Esophagus squamous epithelium (tissue), 5 donors: ENCODE measurements at regions not wholly inside any gene's neighbourhood (a gene's known extent, or its start where the extent isn't known, plus 50 kb on each side); places are given as distances from the start of the nearest gene placed in this dataset.

Source experiments
- DNase-seq: peaks from one replicate; lab custom pipeline; 2025; lab: John Stamatoyannopoulos, UW
- H3K27ac ChIP-seq, 4 donors: fragments of 200-600 bp; sonication (generic); one replicate each; pipeline ENCODE4 v1.5.1; 2016 to 2019; ENCODE audit warnings: mild to moderate bottlenecking in 1 of 4
- H3K27me3 ChIP-seq, 4 donors: fragments of 200-600 bp; sonication (generic); 1 replicate in 3 of 4; 2 replicates in 1 of 4; pipeline versions ENCODE4 v1.5.1 to v1.6.0; 2017 to 2021; ENCODE audit warnings: antibody characterized with exemption in 1 of 4
- H3K36me3 ChIP-seq, 3 donors: fragments of 200-600 bp; sonication (generic); one replicate each; pipeline ENCODE4 v1.5.1; 2016 to 2019
- H3K4me1 ChIP-seq, 3 donors: fragments of 200-600 bp; sonication (generic); one replicate each; pipeline ENCODE4 v1.5.1; 2017 to 2019
- H3K4me3 ChIP-seq, 4 donors: fragments of 200-600 bp; sonication (generic); 1 replicate in 3 of 4; 2 replicates in 1 of 4; pipeline ENCODE4 v1.5.1; 2016 to 2019; ENCODE audit warnings: mild to moderate bottlenecking in 2 of 4, moderate library complexity in 1 of 4
- H3K9me3 ChIP-seq, 3 donors: fragments of 200-600 bp; sonication (generic); one replicate each; pipeline ENCODE4 v1.5.1; 2016 to 2019
- POLR2A ChIP-seq, 4 donors: fragments of 450-650 bp; IDR thresholded peaks; one replicate each; pipeline ENCODE4 v1.6.1; 2017; ENCODE audit warnings: antibody characterized with exemption in 4 of 4, mild to moderate bottlenecking in 4 of 4, moderate library complexity in 3 of 4
- WGBS, 2 donors: methylation state at CpG; one replicate each; pipeline ENCODE4 v1.1.5; 2018; 5-methylcytosine and 5-hydroxymethylcytosine counted together
- intact Hi-C: fragments of 100-400 bp; cut with DNase I; formaldehyde crosslinking; loops from one replicate; pipeline ENCODE4 v1.15.0; 2022
- TF ChIP-seq, protein P1 (sequence below), 6 experiments: fragments of 450-650 bp in 4 of 6; fragments of 200-600 bp in 2 of 6; sonication (generic) in 2 of 6; IDR thresholded peaks; one replicate each; pipeline ENCODE4 v1.5.1; 2016 to 2019; ENCODE audit warnings: antibody characterized with exemption in 6 of 6, mild to moderate bottlenecking in 4 of 6, moderate library complexity in 4 of 6
- donor health status: DM: yes; HTN: yes; CAD: no.

DNA sequence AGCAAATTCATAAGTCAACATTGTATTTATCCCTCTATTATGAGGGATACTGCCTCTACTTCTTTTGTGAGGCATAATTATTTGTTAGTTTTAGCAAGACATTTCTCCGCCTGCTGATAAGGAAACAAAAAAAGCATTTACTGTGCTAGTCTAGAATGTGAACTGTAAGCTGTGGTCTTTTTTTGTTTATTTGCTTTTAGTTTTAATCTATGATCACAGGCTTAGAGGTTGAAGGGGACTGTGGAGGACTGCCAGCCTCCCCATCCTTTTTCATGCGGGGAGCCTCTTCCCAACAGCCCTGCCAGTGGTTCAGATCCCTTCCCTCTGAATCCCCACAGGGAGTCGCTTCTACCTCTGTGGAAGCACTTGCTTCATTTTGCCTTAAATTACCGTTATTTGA is 331.0 kb upstream of the ROPN1 start:
- H3K4me1 ChIP-seq, result no peaks in the 10 kb centered on the region
- H3K27ac ChIP-seq, result no peak overlapping the region
- WGBS, 2 donors, result 54 to 69% methylated on average over 3 to 4 of the region's 4 CpGs
- TF ChIP-seq, protein P1, sequence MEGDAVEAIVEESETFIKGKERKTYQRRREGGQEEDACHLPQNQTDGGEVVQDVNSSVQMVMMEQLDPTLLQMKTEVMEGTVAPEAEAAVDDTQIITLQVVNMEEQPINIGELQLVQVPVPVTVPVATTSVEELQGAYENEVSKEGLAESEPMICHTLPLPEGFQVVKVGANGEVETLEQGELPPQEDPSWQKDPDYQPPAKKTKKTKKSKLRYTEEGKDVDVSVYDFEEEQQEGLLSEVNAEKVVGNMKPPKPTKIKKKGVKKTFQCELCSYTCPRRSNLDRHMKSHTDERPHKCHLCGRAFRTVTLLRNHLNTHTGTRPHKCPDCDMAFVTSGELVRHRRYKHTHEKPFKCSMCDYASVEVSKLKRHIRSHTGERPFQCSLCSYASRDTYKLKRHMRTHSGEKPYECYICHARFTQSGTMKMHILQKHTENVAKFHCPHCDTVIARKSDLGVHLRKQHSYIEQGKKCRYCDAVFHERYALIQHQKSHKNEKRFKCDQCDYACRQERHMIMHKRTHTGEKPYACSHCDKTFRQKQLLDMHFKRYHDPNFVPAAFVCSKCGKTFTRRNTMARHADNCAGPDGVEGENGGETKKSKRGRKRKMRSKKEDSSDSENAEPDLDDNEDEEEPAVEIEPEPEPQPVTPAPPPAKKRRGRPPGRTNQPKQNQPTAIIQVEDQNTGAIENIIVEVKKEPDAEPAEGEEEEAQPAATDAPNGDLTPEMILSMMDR (IDR thresholded peaks at IDR 0.05), result no peak
- TF ChIP-seq POLR2A (IDR thresholded peaks at IDR 0.05), result no peak
- H3K36me3 ChIP-seq, result no peaks in the 10 kb centered on the region
- no peak for DNase-seq
- intact Hi-C loops, result no loop called here
- H3K27me3 ChIP-seq, result peaks cover 0 to 4% (median 0%) of the 10 kb centered on the region in 4 donors
- no peaks in the 10 kb centered on the region for H3K9me3 ChIP-seq
- H3K4me3 ChIP-seq, result no peak overlapping the region

DNA sequence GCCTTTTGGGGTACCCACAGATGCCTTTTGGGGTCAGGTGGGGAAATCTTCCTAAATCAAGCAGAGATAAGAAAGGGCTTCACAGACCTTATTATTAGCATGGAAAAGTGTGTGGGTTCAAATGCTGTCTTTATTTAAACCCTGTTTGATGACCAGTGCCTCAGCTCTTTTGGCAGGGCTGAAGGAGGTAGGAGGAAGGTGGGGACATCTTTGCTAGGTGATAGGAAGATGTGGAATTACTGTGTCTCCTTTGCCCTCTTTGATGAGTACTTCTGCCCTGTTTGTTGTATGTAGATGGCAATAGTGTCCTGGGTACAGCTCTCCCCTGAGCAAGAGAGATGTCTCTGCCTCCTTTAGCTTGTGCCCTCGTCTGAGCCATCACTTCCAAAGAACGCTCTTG is 333.3 kb upstream of the ROPN1 start:
- peaks cover 0 to 4% (median 0%) of the 10 kb centered on the region in 4 donors for H3K27me3 ChIP-seq
- H3K36me3 ChIP-seq, result no peaks in the 10 kb centered on the region
- WGBS, 2 donors, result 67 to 80% methylated on average over 2 of the region's 2 CpGs
- TF ChIP-seq POLR2A (IDR thresholded peaks at IDR 0.05), result no peak
- TF ChIP-seq, protein P1 (IDR thresholded peaks at IDR 0.05), result no peak
- intact Hi-C loops, result no loop called here
- no peak overlapping the region for H3K4me3 ChIP-seq
- H3K4me1 ChIP-seq, result no peaks in the 10 kb centered on the region
- no peaks in the 10 kb centered on the region for H3K9me3 ChIP-seq
- H3K27ac ChIP-seq, result no peak overlapping the region
- no peak for DNase-seq

DNA sequence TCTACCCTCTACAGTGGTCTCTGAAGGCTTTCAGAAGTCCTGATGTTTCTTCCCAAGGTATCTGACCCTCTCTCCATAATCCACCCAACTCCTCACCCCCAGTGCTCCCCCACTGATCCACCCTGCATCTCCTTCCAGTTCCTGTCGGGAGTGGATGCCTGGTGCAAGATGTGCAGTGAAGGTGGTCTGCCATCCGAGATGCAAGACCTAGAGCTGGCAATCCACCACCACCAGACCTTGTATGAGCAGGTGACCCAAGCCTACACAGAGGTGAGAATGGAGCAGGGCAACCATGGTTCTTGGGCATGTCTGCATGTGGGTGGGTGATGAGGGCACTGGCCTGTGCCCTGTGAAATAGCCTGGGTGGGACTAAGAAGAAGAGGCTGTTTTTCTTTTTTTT is 337.8 kb upstream of the ROPN1 start:
- 88% methylated on average over 1 of the region's 2 CpGs; no CpG with 5 or more reads in 1 of the 2 donors for whole genome bisulfite sequencing, 2 donors
- peaks cover 0 to 4% (median 0%) of the 10 kb centered on the region in 4 donors for H3K27me3 ChIP-seq
- intact Hi-C loops, result no loop called here
- no peak overlapping the region for H3K27ac ChIP-seq
- H3K4me3 ChIP-seq, result no peak overlapping the region
- no peaks in the 10 kb centered on the region for H3K4me1 ChIP-seq
- H3K9me3 ChIP-seq, result no peaks in the 10 kb centered on the region
- TF ChIP-seq, protein P1 (IDR thresholded peaks at IDR 0.05), result no peak
- TF ChIP-seq POLR2A (IDR thresholded peaks at IDR 0.05), result no peak
- no peak for DNase-seq
- H3K36me3 ChIP-seq, result no peaks in the 10 kb centered on the region

DNA sequence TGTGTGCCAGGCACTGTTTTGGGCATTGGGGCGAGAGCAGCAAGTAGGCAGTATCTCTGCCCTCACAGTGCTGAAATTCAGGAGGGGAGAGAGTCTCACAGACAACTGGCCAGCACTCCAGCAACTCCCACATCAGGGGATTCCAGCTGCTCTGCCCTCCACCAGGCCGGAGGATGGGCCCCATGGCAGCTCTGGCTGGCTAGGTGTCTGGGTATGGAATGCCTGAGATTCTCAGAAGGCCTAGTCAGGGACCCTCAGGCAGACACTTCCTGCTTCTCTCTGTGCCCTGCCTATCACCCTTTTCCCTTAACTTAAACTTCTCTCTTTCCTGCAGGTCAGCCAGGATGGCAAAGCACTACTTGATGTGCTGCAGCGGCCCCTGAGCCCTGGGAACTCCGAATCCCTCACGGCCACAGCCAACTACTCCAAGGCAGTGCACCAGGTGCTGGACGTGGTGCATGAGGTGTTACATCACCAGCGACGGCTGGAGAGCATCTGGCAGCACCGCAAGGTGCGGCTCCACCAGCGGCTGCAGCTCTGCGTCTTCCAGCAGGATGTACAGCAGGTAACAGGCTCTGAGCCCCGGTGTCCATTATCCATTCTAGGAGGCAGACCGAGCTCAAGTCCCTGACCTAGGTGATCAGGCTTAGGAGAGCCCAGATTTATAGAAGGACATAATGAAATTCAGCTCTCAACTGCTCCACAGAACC is 342.2 kb upstream of the ROPN1 start:
- H3K9me3 ChIP-seq, result no peaks in the 10 kb centered on the region
- 69 to 85% methylated on average over 2 to 12 of the region's 14 CpGs for WGBS, 2 donors
- H3K4me1 ChIP-seq, result no peaks in the 10 kb centered on the region
- H3K4me3 ChIP-seq, result no peak overlapping the region
- H3K27me3 ChIP-seq, result no peaks in the 10 kb centered on the region
- intact Hi-C loops, result no loop called here
- H3K27ac ChIP-seq, result no peak overlapping the region
- no peaks in the 10 kb centered on the region for H3K36me3 ChIP-seq
- no peak for DNase-seq
- TF ChIP-seq, protein P1 (IDR thresholded peaks at IDR 0.05), result no peak
- TF ChIP-seq POLR2A (IDR thresholded peaks at IDR 0.05), result no peak

DNA sequence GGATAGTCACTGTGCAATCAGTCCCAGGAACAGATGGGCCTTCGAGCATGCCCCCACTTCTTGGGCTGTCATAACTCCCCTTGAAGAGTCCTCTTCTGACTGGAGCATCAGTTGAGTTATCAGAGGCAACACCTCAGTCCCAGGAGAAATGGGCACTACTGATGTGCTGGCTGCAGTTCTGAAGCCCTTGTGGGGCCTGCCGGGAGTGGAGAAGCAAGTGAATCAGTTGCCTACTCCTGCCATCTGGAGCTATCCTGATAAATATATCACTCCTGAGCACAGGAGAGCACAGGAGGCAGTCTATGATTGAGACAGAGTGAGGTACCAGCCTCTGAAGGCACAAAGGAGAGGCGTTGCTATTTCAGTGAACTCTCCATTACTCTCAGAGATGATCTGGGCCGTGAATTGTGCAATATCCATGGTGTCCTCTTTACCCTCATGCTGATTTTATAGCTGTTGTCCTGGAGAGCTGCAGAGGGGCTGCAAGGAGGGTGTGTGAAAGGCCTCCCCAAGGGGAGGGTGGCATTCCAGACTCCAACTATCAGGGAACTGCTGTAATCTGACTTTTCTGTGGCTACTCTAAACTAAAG is 344.2 kb upstream of the ROPN1 start:
- DNase-seq, result no peak

More for the DNA sequence above, 344.2 kb upstream of the ROPN1 start:
- WGBS, 2 donors, result 82 to 100% methylated on average over 2 to 4 of the region's 4 CpGs
- Histone ChIP-seq H3K27me3 (no peaks in the 10 kb centered on the region), H3K9me3 (no peaks in the 10 kb centered on the region), H3K36me3 (no peaks in the 10 kb centered on the region), H3K27ac (no peak overlapping the region), H3K4me1 (no peaks in the 10 kb centered on the region), H3K4me3 (no peak overlapping the region)
- intact Hi-C loops, result no loop called here
- no peak for TF ChIP-seq POLR2A (IDR thresholded peaks at IDR 0.05)
- TF ChIP-seq, protein P1 (IDR thresholded peaks at IDR 0.05), result no peak
